AG08396 (cell line): ENCODE measurements at regions not wholly inside any gene's neighbourhood (a gene's known extent, or its start where the extent isn't known, plus 50 kb on each side); places are given as distances from the start of the nearest gene placed in this dataset.

Source experiments
- DNase-seq: peaks from one replicate; pipeline ENCODE4 v3.0.0; 2012; ENCODE audit warnings: low spot score, mixed read lengths

DNA sequence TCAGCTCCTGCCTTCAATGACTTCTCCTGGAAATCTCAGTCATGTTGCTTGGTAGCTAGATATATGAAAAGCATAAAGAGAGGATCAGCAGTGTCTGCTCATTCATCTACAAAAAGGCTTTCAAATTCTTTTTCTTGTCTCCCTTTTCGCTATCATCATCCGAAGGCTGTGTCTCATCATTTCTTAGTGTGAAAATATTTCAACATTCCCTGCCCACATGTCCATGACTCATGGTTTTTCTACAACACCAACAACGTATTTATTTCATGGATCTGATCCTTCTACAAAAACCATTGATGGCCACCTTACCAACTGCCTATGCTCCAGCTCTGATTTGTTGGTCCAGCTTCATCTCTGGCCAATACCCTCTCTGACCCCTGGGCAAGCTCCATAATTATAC lies 472.5 kb upstream of the GHITM start:
- no peak for DNase-seq

DNA sequence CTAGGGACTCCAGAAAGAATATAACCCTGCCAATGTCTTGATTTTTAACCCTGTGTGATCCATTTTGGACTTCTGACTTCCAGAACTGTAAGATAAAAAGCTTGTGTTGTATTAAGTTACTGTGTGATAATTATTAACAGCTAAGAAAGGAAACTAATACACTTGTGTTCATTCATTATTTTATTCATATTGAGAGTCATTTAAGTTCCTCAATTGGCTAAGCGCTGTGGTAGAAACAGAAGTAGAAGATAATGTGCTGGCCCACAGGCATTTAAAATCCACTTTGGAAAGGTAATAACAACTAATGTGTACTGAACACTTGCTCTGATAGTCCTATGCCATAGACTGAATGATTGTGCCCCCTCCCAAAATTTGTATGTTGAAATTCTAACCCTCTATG lies 471.7 kb upstream of the GHITM start:
- no peak for DNase-seq

DNA sequence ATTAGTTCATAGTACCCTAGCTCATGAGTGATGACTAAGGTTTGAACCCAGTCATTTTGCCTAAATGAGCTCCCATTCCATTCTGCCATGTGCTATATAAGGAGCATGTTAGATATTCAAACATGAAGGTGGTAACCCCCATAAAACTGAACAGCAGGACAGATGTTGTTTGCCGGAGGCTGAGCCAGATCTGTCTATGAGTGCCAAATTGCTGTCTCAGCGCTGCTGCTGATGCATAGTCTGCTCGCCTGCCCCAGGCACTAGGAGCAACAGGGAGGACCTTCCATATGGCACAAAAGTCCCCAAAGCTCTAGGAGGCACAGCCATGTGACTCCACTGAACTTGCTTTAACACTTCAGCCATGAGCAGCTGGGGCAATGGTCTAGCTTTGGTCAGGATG lies 466.0 kb upstream of the GHITM start:
- no peak for DNase-seq

- DNase-seq = no peak
Measured at GRCh38 chr10:83677795-83678194, 461.5 kb upstream of the GHITM start.

GRCh38 chr10:83678850-83679249 lies 460.5 kb upstream of the GHITM start:
- no peak for DNase-seq

- no peak for DNase-seq
Measured at GRCh38 chr10:83680470-83680891, 458.8 kb upstream of the GHITM start.

GRCh38 chr10:83682414-83682813 lies 456.9 kb upstream of the GHITM start:
- no peak for DNase-seq

DNA sequence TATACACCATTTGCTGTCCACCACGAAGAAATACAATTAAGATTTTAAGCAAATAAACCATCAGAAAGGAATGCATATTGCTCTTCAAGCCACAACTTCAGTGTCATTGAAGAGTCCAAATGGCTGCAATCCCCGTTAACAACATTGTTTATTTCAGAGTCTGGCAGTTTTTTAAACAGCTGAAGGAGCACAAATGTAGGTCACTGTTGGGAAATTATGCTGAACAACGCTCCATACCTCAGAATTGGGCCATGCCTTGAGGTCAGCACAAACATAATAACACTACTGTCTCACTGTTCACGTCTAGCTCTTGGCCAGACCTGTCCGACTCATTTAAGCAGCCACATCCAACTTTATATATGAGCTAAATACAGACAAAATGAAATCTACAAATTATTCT lies 453.9 kb upstream of the GHITM start:
- DNase-seq = no peak

DNA sequence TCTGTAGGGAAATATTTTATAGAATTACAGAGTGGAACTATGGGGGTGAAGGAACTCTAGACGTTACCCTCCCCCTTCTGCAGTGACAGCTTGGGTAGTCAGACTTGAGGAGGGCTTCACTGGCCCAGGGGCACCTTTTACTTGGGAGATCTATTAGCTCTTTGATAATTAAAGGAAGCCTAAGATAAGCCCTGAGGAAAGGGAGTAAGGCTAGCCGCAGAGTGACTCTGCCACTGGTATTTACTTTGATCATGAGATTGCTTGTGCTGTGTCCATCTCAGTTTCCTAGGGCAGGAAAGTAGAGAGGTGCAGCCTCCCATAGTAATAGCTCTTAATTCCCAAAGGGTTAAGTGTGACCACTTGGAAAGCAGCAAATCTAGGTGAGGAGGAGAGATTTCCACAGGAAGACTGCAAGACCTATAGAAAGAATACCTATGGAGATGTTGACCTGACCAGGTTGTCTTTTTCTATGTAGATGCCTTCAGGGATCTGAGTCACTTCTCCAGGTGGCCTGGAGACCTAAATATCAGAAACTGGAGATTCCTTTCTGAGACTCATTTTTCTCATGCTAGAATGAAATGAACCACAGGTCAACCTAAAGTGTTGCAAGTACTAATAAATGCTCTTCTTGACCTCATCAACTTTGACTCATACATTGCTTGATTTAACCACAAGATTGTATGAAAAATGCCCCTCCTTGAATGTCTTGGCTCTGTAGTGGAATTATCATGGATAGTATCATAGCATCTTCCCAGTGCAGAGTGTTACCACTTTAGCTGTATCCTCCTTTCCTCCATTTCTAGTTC lies 447.3 kb upstream of the GHITM start:
- no peak for DNase-seq

DNA sequence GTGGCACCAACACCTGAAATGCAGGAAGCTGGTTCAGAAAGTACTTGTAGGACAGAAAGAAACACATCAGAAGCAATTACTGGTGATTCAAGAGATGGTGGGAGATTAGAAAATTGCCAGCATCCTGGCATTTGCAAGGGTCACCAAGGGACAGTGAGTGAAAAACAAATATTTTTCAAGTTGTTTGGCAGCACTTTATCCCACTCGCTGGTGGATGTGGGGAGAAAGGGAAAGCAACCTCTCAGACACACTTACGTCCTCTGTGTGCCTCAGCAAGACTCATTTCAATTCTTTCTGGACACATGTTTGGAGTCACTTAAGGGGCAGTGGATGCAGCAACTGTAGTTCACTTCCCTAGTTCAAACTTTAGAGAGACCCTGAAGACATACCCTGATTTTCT lies 440.4 kb upstream of the GHITM start:
- DNase-seq = no peak

GRCh38 chr10:83701799-83702198 lies 437.5 kb upstream of the GHITM start:
- DNase-seq = no peak

GRCh38 chr10:83702731-83703130 lies 436.6 kb upstream of the GHITM start:
- DNase-seq = no peak

DNA sequence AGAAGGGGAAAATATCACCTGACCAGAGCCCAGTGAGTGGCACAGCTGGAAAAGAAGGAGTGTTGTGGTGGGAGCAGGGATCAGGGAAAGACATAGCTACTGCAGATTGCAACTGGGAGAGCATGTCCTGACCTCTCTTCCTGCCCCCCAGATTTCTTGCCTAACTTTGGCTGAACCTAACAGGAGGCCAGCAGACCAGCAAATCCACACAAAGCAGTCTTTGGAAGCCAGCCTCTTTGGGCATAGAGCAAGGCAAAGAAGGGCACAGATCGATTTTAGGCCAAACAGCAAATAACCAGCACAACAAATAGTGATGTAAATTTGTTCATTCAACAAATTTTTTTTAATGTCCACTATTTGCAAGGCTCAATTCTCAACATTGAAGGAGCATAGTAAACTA lies 433.2 kb upstream of the GHITM start:
- DNase-seq = no peak

DNA sequence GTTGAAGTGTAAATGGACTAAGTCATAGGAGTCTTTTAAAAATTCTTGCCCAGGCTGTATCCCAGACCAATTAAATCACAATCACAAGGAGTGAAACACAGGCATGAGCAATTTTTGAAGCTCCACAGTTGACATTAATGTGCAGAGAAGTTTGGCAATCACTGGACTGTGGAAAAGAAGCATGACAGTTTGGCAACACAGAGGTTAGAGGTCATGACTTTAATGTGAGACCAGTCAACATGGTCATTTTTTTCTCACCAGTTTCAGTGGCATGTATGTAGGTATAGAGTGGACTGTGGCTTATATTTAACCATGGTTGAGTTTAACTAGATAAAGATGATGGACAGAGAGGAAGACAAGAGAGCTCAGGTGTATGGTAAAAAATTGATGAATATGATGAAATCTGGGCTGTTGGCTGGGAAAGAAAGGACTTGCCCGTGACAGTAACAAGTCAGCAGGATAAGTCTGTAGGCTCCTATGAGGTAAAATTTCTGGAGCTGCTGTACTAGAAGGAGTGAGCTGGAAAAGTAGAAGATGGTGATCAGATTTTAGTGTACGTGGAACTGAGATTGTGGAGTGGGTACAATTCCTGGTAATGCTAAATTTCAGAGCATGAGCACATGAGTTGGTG lies 432.2 kb upstream of the GHITM start:
- DNase-seq = no peak

DNA sequence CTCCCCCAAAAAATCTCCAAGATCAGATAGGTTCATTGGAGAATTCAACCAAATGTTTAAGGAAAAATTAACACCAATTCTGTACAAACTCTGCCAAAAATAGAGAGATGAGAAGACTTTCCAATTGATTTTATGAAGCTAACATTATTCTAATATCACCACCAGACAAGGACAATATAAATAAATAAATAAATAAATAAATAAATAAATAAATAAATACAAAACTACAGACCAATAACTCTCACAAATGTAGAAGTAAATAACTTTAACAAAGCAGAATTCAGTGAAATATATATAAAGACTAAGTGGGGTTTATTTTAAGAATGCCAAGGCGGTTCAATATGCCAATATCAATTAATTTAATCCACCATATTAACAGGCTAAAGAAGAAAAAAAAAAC lies 425.9 kb upstream of the GHITM start:
- DNase-seq = no peak

- DNase-seq = no peak
Measured at GRCh38 chr10:83723080-83723479, 416.2 kb upstream of the GHITM start.

DNA sequence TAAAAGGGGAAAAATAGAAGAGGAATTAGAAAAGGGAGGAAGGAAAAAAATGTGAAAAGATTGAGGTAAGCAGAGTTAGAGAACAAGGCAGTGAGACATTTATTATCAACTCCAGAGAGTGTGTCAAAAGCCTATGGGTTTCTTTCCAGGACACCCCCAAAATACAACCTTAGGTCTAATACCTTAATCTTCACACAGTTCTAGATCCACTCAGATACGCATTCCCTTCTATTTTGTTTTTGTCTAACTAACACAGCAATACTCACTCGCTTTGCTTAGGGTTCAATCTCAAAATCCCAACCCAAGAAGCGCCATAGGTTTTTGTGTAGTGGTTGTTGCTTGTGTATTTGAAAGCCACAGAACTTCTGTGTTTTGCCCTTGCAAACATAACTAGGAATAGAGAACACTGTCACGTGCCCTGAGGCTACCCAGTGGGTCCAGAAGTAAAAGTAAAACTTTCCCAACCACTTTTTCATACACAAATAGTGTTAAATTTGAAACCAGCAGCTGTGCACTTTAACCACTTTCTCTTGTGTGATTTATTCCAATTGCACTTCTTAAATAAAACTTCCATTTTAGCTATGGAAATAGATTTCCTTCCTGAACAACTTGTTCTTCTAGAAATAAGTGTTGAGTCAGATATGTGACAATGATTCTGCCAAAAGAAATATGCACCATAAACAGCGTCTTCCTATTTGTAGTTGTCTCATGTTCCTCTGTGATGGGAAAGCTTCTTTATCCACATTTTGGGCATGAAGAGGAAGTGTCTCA lies 414.7 kb upstream of the GHITM start:
- DNase-seq = no peak

GRCh38 chr10:83725567-83725966 lies 413.7 kb upstream of the GHITM start:
- DNase-seq = no peak

GRCh38 chr10:83734278-83734677 lies 405.0 kb upstream of the GHITM start:
- no peak for DNase-seq

- no peak for DNase-seq
Measured at GRCh38 chr10:83736008-83736407, 403.3 kb upstream of the GHITM start.

GRCh38 chr10:83750604-83751003 lies 388.7 kb upstream of the GHITM start:
- no peak for DNase-seq

- no peak for DNase-seq
Measured at GRCh38 chr10:83753490-83753889, 385.8 kb upstream of the GHITM start.

GRCh38 chr10:83754857-83755256 lies 384.5 kb upstream of the GHITM start:
- DNase-seq = no peak
